Loucy (cell line): ENCODE measurements at regions not wholly inside any gene's neighbourhood (a gene's known extent, or its start where the extent isn't known, plus 50 kb on each side); places are given as distances from the start of the nearest gene placed in this dataset.

Source experiments
- CTCF ChIP-seq: fragments of 200-600 bp; sonication (generic); conservative IDR thresholded peaks from 2 replicates; pipeline ENCODE4 v1.5.1; 2014; ENCODE audit warnings: mild to moderate bottlenecking, antibody characterized with exemption, low read length
- EZH2phosphoT487 ChIP-seq: fragments of 200-600 bp; IDR thresholded peaks from 2 replicates; pipeline ENCODE4 v1.6.1; 2018; ENCODE audit warnings: antibody characterized with exemption, mild to moderate bottlenecking, moderate library complexity, borderline replicate concordance

- TF ChIP-seq EZH2phosphoT487 (no peak), CTCF (no peak)
Measured at GRCh38 chr3:165696496-165696895, 140.7 kb downstream of the BCHE start.
